Raji (cell line): ENCODE measurements at regions not wholly inside any gene's neighbourhood (a gene's known extent, or its start where the extent isn't known, plus 50 kb on each side); places are given as distances from the start of the nearest gene placed in this dataset.

Source experiments
- POLR2A ChIP-seq: IDR thresholded peaks from 2 replicates; pipeline ENCODE4 v1.6.1; 2011; ENCODE audit warnings: low read depth, low read length, control low read depth; ENCODE audit not compliant: insufficient read depth

DNA sequence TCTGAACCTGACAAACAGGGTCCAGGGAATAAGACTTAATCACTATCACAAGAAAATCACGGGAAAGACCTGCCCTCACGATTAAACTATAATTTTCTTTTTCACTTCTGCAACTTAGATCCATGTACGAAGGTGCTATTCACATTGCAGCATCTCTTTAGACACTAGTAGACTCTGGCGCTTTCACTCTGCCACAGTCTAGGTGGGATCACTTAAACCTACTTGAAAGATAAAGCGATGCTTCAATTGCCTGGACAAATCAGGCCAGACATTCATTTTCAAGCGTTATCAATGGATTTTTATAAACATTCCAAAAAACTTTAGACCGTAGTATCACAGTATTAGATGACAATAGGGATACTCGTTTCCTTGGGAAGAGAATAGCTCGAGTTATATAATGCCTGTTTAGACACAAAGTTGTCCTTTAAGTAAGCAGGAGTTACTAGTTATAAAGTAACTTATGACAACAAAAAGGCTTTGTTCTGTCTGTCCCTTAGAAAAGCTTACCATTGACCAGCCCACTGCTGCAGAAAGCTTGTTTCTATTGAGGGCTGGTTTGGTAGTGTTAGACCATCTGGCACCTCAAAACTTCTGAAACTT, 367.3 kb downstream of the UTRN start:
- no peak for TF ChIP-seq POLR2A

DNA sequence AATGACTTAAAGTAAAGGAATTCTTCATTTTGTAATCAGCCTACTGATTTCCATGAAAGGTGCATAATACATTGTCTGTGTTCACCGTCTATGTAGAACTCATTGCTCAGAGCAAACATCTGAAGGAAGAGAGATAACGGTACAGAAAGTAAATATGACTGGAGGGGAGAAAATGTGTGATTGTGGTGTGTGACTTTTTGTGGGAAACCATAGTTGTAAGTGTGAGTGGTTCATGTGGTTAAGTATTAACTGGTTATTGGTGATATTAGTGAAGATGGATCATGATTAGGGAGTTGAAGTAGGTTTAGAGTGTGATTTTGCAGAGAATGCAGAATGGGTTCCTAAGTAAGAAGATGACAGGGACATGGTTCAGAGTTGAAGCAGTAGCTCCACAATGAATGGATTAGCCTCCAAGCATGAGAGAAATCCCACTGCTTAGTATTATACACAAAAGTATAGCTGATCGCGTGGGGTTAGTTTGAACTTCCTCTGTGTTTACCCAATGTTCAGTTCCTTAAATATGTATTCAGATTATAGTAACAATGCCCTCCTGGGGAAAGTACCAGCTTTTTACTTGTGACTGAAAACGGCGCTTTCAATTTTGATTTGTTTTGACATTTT, 368.9 kb downstream of the UTRN start:
- TF ChIP-seq POLR2A, result no peak

DNA sequence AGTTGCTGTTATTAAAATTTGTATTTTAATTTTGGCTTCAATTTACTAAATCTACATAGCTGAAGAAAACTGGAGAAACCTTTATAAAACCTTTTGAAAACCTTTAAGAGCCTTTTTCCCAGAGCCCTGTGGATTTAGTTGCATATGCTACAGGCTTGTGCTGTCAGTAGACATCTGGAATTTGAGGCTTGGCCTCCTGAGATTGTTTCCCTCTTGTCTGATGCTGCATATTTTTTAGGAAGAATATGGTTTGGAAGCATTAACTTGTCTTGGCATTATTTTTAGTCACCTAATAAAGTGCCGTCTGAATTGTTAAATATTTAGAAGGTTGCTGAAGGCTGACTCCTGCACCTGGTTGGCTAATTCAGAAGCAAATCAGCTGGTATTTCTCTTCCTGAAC, 369.4 kb downstream of the UTRN start:
- TF ChIP-seq POLR2A, result no peak

DNA sequence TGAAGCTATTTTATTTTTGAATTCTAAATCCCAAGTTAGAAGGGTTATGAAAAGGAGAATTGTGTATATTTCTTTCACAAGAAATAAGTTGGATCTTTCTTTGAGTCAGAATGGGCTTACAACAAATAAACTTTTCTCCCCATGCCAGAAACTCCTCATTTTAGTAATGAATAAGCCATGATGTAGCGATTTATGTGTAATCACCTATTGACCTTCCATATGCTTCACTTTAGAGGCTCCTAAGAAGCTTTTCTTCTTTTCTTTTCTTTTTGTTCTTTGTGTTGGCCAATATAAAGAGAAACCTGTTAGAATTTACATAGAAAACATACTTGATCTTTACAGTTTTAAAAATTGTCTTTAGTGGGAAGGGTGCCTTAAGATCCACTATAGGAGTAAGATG, 370.2 kb downstream of the UTRN start:
- no peak for TF ChIP-seq POLR2A

DNA sequence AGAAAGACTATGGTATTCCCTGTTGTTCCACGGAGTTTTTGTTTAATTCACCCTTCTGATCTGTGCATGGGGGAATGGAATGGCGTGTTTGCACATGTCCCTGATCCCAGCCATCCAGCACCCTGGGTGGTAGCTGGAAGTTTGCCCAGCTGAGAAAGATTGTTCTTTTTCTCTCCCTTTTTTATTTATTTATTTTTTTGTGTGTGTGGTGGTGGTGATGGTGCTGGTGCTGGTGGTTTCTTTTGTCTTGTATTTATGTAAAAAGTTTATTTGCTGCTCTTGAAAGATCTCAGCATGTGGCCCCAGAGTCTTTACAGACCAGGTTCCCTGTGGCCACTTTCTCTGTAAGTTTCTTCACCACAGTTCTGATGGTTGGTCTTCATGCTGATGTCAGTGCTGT, 372.6 kb downstream of the UTRN start:
- no peak for TF ChIP-seq POLR2A

DNA sequence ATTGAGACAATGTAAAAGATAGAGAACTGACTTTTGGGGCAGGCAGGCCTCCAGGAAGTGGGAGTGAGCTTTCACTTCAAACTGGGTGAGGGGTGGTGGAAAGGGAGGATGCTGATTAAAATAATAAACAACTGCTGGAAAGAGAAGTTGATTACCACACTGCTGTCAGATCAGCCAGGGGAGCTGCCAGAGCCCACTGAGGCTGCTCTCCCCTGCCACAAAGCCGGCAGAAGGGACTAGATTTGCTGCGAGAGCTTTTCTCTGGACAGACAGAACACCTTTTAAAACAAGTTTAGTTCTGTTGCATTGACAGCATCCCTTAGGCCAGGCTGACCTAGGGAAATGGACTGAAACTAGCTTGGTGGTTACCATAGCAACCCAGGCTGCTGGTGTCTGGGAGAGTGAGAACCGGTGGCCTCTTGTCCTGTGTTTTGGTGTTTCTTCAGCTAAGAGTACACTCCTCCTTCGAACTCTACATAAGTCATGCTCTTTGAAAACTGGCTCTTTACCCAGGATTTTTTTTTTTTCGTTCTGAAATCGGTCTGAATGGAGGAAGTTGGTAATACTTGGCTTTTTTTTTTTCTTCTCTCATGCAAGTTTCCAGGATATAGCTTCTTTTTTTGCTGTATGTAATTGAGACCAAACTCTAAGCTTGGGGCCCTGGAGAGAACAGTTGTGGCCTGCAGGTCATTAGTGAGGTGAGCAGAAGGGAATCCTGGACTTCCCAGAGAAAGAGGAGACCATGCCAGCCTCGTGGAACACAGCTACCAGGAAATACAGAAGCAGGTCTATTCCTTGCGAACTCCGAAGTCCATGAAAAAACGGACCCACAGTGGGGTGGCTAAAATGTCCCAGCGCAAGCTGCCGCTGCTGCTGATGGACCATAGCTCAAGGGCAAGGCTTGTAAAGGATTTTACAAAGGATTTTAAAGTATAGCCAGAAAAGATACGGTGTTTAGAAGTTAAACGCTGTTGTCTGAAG, 374.4 kb downstream of the UTRN start:
- TF ChIP-seq POLR2A, result no peak

DNA sequence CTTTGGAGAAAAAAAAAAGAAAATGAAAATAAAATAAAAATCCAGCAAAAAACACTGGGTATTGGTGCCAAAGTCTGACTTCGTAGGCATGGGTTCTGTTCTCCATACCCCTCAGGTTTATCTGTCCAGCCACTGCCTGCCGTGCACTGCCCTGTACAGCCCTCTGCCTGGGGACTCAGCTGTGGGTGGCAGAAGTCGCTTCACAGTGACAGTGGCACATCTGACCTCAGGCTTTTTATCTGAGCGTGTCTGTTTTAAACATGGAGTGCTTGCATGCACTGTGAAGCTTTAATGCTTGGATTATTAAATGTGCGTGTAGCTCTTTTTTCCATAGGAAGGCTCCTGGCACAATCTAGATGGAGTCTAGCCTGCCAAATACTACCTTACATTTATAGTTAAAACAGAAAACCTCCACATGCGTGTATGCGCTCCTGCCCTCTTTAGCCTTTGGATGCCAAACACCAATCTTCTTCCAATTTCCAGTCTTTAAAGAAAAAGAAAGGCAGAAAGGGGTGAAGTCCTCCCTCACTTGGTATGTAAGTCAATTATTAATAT, 375.5 kb downstream of the UTRN start:
- TF ChIP-seq POLR2A, result no peak

DNA sequence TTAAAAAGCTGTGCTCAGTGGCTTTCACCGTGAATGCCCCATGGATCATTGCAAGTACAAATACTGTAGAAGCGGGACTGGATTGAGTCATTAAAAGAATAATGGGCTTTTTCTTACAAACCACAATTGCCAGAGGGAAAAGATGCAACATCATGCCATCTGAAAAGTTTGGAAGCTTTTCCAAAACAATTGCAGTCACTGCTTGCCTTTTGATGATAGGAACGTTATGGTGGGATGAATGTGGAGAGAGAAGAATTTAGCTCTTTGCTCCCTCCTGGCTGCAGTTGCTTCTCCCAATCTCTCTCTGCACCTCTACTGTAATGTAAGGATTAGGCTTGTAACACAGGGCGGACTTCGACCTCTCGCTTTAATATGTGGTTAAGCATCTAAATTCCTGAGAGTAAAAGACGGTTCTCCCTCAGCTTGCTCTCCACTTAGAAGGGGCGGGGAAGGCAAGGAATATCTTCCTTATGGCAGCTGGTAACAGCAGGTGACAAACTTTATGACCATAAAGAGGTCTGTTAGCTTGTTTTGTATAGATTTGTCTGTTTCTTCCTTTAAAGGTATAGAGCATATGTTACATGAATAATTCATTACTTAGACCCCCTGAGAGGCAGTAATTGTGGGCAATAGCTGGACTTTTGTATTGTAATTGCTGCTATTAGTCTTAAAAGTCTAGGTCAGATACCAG, 376.1 kb downstream of the UTRN start:
- TF ChIP-seq POLR2A, result no peak

DNA sequence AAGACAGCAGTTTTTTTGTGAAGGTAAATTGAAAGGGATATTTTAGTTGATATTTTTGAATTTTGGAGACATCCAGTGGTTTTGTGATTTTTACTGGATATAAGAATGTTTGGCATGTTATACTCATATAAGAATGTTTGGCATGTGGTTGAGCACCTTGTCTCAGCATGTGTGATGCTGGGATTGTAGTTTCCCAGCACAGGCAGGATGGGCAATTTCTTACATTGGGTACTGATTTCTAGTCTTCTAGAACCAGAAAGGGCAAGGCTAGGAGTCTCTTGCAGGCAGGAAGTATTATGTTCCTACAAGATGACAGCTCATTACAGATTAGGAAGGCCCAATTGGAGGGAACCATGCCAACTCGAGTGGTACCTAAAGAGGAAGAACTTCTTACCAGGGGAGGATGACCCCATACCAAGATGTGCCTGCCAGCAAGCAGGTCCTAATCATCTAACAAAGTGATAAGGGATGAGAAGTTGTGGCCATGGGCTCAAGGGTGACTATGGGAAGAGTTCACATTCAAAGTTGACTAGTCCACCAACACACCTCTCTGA, 377.8 kb downstream of the UTRN start:
- TF ChIP-seq POLR2A, result no peak

DNA sequence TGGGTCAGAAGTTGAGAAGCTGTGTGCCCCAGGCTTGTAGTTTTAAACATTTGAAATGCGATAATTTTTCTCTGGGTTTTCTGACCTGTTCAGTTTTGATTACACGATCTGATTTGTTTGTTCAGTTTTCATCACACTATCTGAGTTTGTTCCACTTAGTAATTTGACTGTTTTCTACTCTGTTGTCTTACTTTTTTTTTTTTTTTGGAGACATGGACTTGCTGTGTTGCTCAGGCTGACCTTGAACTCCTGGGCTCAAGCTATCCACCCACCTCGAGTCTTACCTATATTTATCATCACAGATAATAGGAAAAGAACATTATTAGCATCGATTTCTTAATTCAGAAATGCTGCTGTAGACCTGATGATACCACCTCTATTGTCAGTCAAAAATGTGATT, 379.1 kb downstream of the UTRN start:
- TF ChIP-seq POLR2A, result no peak

DNA sequence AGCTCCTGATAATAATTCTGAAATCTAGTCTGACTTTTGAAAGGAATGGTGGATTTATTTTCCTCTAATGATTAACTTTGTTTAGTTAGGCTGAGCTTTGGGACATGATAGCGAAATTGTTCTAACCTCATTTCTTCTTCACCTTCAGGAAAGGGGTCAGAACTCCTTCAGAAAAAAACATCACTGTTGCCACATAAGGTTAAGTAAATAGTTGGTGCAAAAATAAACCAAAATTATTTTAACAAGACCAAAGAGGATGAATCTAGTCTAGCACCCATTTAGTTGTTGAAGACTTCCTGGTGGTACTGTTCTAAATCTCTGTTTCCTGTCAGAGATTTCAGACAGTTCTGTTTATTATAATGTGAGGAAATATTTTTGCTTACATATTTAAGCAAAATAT, 379.8 kb downstream of the UTRN start:
- TF ChIP-seq POLR2A, result no peak

DNA sequence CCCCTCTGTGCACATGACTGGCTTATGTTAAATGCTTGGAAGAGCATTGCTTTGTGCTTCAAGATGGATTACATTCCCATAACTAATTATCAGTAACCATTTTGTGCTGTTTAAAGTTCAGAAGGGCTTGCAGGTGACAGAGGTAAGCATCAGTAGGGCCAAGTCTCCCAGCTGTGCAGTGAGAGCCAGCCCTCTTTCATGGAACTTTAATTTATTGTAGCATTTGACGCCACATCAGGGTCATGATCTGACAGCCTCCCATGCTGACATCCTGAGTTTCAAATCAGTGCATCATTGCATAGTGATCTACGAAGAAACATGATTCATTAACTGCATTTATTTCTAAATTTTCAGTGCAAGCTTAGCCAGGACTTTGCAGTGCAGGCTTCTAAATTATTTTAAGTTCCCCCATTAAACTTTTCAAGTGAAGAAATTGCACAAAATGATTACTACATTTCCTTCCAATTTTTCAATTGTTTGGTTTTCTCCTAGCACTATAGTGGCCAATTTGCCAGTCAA, 380.9 kb downstream of the UTRN start:
- TF ChIP-seq POLR2A, result no peak

DNA sequence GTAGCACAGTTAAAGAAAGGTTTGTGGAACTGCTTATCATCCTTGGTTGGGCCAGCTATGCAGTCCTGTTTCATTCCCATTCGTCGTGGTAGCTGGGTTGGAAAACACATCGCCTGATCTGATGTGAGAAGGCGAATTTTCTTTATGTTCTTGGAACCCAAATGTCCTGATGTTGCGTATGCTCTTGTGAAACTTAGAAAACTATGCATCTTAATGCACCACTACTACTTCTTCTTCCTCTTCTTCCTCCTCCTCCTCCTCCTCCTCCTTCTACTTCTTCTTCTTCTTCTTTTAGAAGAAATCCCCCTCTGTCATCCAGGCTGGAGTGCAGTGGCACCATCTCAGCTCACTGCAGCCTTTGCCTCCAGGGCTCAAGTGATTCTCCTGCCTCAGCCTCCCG, 381.6 kb downstream of the UTRN start:
- no peak for TF ChIP-seq POLR2A

DNA sequence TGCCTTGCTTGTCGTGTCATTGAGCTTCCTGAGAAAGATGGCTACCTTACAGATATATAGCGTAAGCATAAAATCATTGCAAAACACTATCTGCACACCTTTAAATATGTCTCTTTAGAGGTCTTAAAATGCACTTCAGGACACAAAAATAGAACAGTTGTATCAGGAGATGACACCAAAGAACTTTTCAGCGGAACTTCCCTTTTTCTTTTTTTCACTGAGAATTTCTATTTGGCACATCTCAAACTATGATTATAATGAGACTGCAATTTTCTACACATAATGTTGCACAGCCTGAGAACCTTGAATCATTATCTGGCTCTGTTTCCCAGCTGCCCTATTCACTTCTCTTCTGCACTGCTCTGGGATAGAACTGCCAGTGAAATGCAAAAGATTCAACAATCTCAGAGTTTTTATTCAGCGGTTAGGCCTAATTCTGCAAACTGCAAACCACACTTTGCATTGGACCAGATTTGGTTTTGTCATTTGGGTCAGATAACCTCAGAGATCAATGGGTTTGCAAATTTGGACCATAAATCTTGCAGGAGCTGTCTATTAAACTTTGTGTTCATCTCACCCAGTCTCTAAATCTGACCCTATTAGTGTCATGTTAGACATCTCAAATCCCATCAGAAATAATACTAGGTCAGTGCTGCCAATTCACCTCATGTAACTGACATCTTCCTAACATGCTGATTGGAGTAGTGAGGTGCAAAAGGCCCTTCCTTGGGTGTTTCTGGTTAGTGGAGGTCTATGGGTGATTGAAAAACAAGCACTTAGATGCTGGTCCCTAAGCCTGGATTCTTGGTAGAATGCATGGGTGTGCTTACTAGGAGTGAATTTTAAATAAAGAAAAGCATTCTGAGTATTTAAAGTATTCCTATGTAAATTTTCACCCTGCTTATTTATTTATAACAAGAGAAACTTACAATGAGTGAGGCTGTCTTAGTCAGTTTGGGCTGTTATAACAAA, 382.7 kb downstream of the UTRN start:
- no peak for TF ChIP-seq POLR2A

DNA sequence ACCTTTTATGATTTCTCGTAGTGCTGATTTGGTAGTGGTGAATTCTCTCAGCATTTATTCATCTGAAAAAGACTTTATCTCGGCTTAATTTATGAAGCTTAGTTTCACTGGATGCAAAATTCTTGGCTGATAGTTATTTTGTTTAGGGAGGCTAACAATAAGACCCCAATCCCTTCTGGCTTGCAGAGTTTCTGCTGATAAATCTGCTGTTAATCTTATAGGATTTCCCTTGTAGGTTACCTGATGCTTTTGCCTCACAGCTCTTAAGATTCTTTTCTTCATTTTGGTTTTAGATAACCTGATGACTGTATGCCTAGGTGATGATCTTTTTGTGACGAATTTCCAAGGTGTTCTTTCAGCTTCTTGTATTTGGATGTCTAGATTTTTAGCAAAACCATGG, 388.7 kb downstream of the UTRN start:
- TF ChIP-seq POLR2A, result no peak
